ENCODE measurements at regions not wholly inside any gene's neighbourhood (a gene's known extent, or its start where the extent isn't known, plus 50 kb on each side); places are given as distances from the start of the nearest gene placed in this dataset.

- no peak for TF ChIP-seq TAF1 (IDR thresholded peaks at IDR 0.05; ENCODE audit: low read depth, low read length)
- no peak for TF ChIP-seq POLR2A (IDR thresholded peaks at IDR 0.05; ENCODE audit: low read depth, low read length)
- TF ChIP-seq POLR2AphosphoS5 (IDR thresholded peaks at IDR 0.05; ENCODE audit: low read depth, low read length) = no peak
- TF ChIP-seq SPI1 (IDR thresholded peaks at IDR 0.05; ENCODE audit: low read depth, low read length) = no peak
Observed at GRCh38 chr7:106523482-106523881, 137.5 kb downstream of the CCDC71L start.

Data from GM12891 (cell line).